Suppressor macrophage treated with lipopolysaccharide for 1 hour (primary cell): ENCODE measurements at regions not wholly inside any gene's neighbourhood (a gene's known extent, or its start where the extent isn't known, plus 50 kb on each side); places are given as distances from the start of the nearest gene placed in this dataset.
"Not testable (repeated sequence)": the region's sequence is repeated elsewhere in the genome, so short reads cannot be mapped to it uniquely, and the experiment has no call there.

ENCODE experiments used
- DNase-seq, 3 donors: peaks; one replicate each; pipeline ENCODE4 v3.0.0-alpha.2; 2020 to 2022

DNA sequence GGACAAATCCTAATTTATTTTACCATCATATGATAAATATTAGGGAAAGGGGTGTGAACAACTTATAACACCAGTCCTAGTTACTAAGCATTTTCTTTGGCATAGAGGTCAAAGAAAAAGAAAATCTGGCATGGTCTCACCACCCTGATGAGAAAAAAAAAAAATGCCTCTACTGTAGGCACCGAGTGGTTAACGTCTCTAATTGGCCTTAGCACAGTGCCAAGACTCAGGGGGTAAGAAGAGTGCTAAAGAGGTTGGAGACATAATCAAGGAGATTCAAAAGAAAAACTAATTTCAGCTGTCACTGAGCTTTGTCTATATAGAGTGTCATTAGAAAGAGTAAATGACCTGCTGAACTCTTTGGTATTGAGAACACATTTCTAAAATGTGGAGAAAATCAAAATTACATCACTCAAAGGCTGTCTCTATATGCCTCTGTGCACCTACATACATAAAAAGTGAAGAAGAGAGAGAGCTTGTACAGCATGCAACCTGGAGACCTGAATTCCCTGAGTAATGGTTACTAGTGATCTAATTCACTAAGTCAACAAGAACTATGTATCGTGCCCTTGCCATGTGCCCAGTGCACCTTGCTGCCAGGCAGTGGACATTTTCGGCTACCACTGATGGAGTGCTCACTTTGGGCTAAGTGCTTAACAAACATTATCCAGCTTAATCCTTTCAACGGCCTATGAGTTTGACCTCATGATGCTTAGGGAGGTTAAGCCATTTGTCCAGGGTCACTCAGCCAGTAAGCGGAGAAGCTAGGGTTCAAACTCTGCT is 113.8 kb upstream of the G2E3 start:
- no peak for DNase-seq

- no peak for DNase-seq
These were observed 113.1 kb upstream of the G2E3 start for GRCh38 chr14:30445852-30446251.

GRCh38 chr14:30450631-30451545 is 108.1 kb upstream of the G2E3 start:
- no peak for DNase-seq

GRCh38 chr14:30456296-30456695 is 102.7 kb upstream of the G2E3 start:
- DNase-seq, result no peak

DNA sequence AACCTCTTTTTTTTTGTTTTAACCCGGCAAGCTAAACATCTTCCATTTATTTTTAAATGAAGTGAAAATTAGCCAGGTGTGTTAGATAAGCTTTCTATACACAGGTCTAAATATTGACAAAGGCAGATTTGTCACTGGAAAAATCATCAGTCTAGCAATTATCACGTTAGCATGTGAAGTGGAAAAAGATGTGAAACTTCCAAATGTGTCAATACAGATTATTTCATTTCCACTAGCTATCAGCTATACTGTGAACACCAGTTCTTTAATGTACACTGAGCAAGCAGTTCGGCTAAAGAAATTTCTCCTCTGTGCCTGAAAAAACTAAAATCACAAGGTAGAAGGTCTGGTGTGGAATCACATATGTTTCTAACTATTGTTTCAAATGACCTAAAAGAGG is 96.6 kb upstream of the G2E3 start:
- DNase-seq, result no peak

DNA sequence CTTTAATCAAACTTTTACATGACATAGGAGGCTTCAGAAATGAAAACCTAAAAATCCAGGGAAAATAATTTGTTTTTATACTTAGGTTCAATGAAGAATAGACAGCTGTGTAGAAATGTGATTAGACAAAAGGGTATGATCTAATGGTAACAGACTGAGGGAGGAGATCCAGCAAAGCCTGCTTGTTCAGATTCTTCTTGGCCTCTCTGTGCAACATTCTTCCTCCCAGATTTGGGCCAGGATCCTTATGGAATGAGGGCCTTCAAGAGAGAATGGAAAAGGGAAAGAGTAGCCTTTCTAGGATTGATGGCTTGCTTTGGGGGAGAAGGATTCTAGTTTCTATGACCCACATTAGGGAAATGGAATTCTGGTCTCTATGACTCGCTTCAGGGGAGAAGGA is 94.5 kb upstream of the G2E3 start:
- DNase-seq, result no peak

DNA sequence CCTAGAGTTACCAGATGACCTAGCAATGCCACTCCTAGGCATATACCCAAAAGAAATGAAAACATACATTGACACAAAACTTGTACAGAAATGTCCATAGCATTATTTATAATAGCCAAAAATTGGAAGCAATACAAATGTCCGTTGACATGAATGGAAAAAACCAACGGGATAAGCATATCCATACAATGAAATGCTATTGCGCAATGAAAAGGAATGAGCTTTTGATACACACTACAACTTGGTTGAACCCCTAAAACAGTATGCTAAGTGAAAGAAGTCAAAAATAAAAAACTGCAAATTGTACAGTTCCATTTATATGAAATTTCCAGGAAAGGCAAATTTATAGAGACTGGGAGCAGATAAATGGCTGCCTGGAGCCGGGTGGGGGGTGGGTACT is 90.6 kb upstream of the G2E3 start:
- DNase-seq, result no peak

DNA sequence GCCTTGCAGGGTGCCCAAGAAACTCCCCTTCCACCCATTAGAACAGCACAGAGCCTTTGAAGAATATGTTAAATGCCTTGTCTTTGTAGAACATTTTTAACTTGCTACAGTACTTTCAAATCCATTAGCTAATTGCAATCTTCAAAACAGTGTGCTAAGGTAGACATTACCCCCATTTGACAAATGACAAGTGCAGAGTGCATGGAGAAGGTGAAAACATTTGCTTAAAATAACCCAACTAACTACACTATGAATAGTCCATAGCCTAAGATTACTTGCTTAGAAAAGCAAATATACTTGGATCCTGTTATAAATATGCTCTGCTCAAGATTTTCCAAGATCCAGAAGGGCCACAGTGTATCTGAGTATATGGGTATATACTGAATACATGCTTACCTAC is 87.0 kb upstream of the G2E3 start:
- no peak for DNase-seq

DNA sequence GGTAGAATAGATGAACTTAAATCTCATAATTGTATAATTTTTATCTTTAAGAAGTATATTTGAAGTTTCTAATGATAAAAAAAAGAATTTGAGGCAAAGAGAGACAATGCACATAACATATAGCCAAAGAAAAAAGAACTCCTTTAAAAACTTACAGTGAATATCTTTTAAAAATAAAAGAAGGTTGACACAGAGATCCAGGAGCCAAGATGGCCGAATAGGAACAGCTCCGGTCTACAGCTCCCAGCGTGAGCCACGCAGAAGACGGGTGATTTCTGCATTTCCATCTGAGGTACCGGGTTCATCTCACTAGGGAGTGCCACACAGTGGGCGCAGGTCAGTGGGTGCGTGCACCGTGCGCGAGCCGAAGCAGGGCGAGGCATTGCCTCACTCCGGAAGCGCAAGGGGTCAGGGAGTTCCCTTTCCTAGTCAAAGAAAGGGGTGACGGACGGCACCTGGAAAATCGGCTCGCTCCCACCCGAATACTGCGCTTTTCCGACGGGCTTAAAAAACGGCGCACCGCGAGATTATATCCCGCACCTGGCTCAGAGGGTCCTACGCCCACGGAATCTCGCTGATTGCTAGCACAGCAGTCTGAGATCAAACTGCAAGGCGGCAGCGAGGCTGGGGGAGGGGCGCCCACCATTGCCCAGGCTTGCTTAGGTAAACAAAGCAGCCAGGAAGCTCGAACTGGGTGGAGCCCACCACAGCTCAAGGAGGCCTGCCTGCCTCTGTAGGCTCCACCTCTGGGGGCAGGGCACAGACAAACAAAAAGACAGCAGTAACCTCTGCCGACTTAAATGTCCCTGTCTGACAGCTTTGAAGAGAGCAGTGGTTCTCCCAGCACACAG is 84.9 kb upstream of the G2E3 start:
- not testable (repeated sequence) for DNase-seq

- no peak for DNase-seq
These were observed 76.7 kb upstream of the G2E3 start for GRCh38 chr14:30482276-30482675.

GRCh38 chr14:30484201-30484600 is 74.8 kb upstream of the G2E3 start:
- no peak for DNase-seq

DNA sequence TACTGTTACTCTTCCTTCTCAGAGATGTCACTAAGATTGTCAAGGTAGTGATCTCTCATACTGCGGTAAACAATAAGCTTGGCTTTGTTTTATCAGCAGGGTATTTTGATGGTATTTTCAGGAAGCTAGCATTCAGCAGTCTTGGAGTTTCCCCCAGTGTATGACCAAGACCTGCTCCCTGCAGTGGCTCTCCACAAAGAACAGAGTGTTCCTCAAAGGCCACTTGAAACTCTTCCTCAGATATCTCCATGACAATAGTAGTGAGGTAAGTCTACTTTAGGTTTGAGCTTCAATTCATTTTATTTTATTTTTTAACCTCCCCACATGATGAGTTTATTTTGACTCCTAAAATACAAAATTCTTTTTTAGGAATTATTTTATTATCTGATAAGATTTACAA is 74.0 kb upstream of the G2E3 start:
- DNase-seq, result peak in 2 of 3 donors; percentile 2 to 4

DNA sequence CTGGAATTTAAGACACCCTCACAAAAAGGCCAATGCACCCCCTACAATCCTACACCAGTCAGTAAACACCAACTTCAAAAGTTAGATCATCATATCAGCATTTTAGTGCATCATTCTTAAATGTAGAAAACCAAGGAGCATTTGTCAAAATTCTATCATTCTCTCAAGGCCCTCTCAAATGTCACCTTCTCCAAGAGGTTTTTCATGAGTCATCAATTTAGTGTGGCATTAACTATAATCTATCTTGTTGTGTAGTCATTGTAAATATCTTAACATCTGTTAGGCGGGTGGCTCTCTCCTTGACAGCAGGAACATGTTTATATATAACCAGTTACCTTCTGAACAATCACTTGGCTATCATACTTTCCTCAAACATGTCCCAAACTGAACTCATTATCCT is 62.1 kb upstream of the G2E3 start:
- no peak for DNase-seq

- no peak for DNase-seq
These were observed 59.6 kb upstream of the G2E3 start for GRCh38 chr14:30499358-30499757.

GRCh38 chr14:30500222-30500621 is 58.7 kb upstream of the G2E3 start:
- DNase-seq, result no peak

GRCh38 chr14:30507209-30507608 is 51.7 kb upstream of the G2E3 start:
- no peak for DNase-seq
